Left cardiac atrium (tissue), 4 donors: ENCODE measurements at regions not wholly inside any gene's neighbourhood (a gene's known extent, or its start where the extent isn't known, plus 50 kb on each side); places are given as distances from the start of the nearest gene placed in this dataset.

ENCODE experiments used
- ATAC-seq, 2 donors: fragments of 200-7000 bp; cut with Tn5 transposase; one replicate each; pipeline ENCODE4 v1.9.1; 2020; ENCODE audit warnings: mild to moderate bottlenecking in 2 of 2, moderate library complexity in 2 of 2
- DNase-seq: peaks from one replicate; pipeline ENCODE4 v3.0.0-alpha.2; 2020
- intact Hi-C, 2 donors: fragments of 100-400 bp; cut with DNase I; formaldehyde crosslinking; loops; one replicate each; pipeline versions ENCODE4 v1.14.1 to v1.15.1; 2022 to 2023
- donor health status: DM: no; HTN: yes; CAD: no.
- donor health status: DM: no; HTN: yes; CAD: no; lungs with severe emphysema.
- donor health status: DM: yes; HTN: yes; CAD: no.
- donor health status: Dilated cardiomyopathy.

GRCh38 chr9:134553061-134553891 lies 88.3 kb upstream of the COL5A1 start:
- DNase-seq (no peak), ATAC-seq (peak; percentile 44 to 55)
- intact Hi-C loops, result no loop called here

GRCh38 chr9:134553996-134554372 lies 87.6 kb upstream of the COL5A1 start:
- intact Hi-C loops, result no loop called here
- no peak for ATAC-seq
- DNase-seq, result no peak

- no peak for DNase-seq
- peak in 1 of 2 donors; percentile 38 for ATAC-seq
- intact Hi-C loops, result no loop called here
Observed at GRCh38 chr9:134554373-134555093, 87.1 kb upstream of the COL5A1 start.

GRCh38 chr9:134555094-134555650 lies 86.4 kb upstream of the COL5A1 start:
- no peak for DNase-seq
- ATAC-seq, result peak in 1 of 2 donors; percentile 9
- intact Hi-C loops, result no loop called here

DNA sequence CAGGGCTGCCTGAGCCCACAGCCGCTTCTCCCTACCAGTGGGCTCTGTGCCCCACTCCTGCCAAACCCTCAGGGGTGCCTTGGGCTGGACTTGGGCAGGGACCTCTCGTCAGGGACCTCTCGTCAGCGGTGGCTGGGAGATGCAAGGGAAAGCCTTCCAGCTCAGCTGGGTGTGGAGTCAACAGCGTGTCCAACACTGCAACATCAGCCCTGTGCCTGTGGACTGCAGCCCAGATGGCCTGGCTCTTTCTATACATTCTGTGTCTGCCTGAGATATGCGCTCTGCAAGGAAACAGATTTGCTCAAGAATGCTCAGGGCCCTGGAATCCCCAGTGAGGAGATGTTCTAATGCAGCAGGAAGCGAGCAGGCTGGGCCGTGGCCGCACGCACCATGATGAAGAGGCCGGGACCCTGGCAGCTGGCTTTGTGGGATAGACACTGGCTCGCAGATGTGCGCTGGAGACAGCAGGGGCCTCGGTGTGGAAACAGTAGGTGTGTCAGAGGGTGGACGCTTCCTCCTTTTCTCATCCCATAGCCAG lies 85.0 kb upstream of the COL5A1 start:
- intact Hi-C loops, result no loop called here
- DNase-seq (no peak), ATAC-seq (no peak)

DNA sequence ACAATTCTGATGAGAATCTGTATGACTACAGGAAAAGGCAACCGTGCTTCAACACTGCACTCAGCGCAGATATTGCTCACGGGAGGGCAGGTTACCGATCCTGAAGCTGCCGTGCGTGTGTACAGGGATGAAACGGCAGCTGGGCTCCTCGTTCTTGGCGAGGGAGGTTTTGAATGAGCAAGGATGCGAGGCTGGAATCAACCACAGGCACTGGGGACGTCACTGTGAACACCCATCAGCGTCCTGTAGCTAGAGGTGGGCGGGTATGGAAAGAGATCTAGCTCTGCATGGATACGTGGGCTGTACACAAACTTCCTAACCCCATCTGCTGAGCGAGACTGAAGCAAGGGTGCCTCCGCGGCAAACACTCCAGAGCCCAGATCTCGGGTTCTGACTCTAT lies 84.3 kb upstream of the COL5A1 start:
- DNase-seq (no peak), ATAC-seq (no peak)
- intact Hi-C loops, result no loop called here

GRCh38 chr9:134558124-134558905 lies 83.3 kb upstream of the COL5A1 start:
- no peak for DNase-seq
- intact Hi-C loops, result no loop called here
- ATAC-seq, result no peak

DNA sequence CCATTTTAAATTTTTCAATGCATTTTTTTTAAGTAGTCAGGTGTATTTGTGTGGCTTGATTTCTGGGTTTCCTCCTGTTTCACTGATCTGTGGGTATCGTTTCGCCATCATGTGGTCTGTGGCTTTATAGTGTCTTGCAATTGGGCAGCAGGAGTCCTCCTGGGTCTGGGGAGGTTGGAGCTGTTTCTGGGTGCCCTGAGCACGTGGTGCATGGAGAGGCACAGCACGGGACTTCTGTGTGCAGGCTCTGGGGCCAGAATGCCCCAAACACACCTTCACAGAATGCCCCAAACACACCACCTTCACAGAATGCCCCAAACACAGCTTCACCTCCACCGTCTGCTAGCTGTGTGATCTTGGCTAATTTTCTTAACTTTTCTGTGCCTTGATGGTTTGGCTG lies 82.6 kb upstream of the COL5A1 start:
- intact Hi-C loops, result no loop called here
- DNase-seq (no peak), ATAC-seq (no peak)

DNA sequence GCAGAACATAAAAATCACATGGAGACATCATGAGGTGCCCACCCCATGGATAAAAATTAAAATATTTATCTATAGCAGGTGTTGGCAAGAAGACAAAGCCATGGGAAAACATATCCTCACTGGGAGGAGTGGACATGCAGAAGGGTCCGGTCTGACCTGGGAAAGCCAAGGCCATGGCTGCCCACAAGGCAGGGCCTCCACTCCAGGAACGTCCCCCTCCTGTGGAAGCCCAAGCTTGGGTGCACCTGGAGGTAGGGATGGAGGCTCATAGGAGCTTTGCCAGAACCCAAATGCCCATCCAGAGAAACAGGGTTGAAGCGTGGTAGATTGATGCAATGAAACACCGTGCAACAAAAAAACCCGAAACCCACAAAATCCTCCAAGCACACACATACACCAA lies 81.4 kb upstream of the COL5A1 start:
- no peak for DNase-seq
- intact Hi-C loops, result no loop called here
- no peak for ATAC-seq

GRCh38 chr9:134560654-134561053 lies 80.9 kb upstream of the COL5A1 start:
- intact Hi-C loops, result no loop called here
- no peak for DNase-seq
- ATAC-seq, result no peak

DNA sequence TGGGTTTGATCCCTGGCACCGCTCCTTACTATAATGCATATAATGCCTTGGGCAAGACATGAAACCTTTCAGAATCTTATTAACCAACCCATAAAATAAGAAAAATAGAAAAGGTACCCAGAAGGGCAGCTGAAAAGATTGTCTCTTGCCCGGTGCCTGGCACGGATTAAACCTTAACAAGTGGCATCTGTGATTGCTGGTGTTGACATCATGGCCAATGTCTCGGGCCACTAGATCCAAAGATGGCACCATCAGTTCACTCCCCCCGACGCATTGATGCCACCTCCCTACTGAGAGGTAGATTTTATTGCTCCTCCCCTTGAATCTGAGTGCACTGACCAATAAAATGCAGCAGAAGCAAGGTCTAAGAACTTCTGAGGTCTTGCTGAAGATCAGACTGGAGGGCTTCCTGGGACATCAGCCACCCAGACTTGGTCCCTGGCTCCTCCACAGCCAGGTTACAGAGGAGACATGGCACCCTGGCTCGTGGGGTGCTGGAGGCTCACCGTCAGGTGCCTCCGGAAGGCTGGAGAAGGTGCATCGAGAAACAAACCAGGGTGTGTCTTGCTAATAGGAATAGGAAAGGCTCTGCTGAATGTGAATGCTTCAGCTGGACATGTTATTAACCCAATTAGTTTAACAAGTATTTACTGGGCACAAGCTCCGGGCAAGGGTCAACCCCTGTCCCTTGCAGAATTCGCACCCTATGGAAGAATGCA lies 80.0 kb upstream of the COL5A1 start:
- intact Hi-C loops, result no loop called here
- DNase-seq (no peak), ATAC-seq (no peak)

DNA sequence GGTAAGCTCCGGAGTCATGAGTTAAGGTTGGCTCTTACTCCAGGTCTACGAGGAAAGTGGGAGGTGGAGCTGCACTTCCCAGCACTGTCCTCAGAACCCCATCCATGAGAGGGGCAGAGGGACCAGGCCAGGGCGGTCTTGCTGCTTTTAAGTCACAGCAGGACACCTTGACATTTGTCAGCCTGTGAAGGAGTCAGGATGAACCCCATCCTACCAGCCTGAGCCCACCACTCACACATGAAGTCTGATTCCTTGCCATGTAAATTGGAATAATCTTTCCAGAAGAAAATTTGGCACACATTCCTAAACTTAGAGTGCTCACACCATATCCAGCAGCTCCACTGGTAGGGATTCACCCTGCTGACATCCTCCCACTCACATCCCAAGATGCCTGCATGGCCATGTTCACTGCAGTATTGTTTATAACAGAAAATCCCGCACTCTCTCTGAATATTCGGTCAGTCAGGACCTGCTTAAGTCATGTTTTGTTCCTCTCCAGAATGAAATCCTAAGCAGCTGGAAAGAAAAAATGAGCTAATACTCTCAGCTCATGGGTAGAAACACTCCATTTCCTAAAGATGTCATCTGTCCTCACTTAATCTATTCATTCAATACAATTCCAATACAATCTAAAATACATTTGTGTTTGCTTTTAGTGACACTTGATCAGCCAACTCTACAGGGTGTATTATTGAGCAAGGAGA lies 79.3 kb upstream of the COL5A1 start:
- intact Hi-C loops, result no loop called here
- DNase-seq (no peak), ATAC-seq (no peak)

DNA sequence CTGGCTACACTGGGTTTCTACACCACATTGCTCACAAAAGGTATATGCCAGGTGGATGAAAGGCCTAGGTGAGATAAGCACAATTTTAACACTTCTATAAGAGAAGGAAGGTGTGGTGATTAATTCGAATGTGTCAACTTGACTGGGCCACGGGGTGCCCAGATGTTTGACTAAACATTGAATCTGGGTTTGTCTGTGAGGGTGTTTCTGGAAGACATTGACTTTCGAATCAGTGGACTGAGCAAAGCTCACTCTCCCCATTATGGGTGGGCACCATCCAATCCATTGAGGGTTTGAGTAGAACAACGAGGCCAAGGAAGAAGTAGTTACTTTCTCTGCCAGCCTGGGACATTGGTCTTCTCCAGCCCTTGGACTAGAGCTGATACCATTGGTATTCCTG lies 78.2 kb upstream of the COL5A1 start:
- DNase-seq (no peak), ATAC-seq (no peak)
- intact Hi-C loops, result no loop called here

GRCh38 chr9:134564431-134565170 lies 77.0 kb upstream of the COL5A1 start:
- DNase-seq (no peak), ATAC-seq (no peak)
- intact Hi-C loops, result no loop called here

DNA sequence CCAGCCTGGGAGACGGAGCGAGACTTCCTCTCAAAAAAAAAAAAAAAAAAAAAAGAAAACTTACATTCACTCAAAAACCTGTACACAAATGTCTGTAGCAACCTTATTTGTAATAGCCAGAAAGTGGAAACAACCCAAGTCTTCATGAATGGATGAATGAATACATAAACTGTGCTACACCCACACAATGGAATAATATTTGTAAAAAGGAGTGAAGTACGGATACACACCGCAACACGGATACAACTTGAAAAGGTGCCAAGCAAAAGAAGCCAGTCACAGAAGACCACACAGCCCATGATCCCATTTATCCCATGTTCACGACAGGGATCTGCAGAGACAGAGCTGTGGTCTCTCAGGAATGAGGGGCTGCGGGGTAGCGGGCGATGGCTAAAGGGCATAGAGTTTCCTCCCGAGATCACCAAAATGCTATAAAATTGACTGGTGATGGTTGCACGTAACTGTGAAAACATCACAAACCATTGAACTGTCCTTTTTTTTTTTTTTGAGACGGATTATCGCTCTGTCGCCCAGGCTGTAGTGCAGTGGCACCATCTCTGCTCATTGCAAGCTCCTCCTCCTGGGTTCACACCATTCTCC lies 76.2 kb upstream of the COL5A1 start:
- no peak for ATAC-seq
- DNase-seq, result no peak
- intact Hi-C loops, result no loop called here

GRCh38 chr9:134566196-134566847 lies 75.3 kb upstream of the COL5A1 start:
- no peak for ATAC-seq
- intact Hi-C loops, result no loop called here
- DNase-seq, result no peak

- DNase-seq (no peak), ATAC-seq (no peak)
- intact Hi-C loops, result no loop called here
Observed at GRCh38 chr9:134566936-134567335, 74.7 kb upstream of the COL5A1 start.
